Neural progenitor cell (in vitro differentiated cells): ENCODE measurements at regions not wholly inside any gene's neighbourhood (a gene's known extent, or its start where the extent isn't known, plus 50 kb on each side); places are given as distances from the start of the nearest gene placed in this dataset.

Source experiments
- EZH2 ChIP-seq: fragments of 200-600 bp; sonication (generic); IDR thresholded peaks from 2 replicates; pipeline ENCODE4 v1.6.1; 2017; ENCODE audit warnings: antibody characterized with exemption, mild to moderate bottlenecking, moderate library complexity
- EZH2phosphoT487 ChIP-seq: fragments of 200-600 bp; sonication (generic); IDR thresholded peaks from 2 replicates; pipeline ENCODE4 v1.6.1; 2017; ENCODE audit warnings: antibody characterized with exemption
- TF ChIP-seq, protein P1 (sequence below): fragments of 200-600 bp; sonication (generic); IDR thresholded peaks from 2 replicates; pipeline ENCODE4 v1.5.1; 2017; ENCODE audit warnings: antibody characterized with exemption, mild to moderate bottlenecking

DNA sequence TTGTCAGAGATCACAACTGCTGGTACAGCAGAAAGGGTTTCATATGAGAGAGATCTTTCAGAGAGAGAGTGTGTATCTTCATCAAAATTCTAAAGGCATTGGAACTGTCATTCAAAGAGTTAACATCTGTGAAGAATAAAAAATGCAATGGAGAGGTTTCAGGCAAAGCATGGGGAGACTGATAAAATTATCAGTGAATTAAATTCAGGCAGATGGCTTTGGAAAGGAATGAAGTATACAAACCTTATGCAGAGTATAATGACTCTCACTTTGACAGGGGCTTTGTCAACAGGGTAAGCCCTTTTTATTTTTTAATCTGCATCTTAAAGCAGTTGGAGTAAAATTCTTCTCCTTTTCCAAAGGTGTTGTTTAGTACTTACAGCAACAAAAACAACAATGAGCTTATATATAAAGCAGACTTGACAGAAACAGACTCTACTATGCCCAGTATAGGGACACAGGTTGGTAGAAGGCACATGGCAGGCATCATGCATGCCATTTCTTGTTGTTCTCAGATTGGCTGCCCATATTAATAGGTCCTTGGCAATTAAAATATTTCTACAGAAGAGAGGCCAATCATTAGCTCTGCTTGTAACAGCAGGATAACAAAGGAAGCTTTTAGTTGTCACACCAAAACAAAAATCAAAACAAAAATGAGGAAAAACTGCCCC is 54.9 kb upstream of the NXPH1 start:
- TF ChIP-seq, protein P1, sequence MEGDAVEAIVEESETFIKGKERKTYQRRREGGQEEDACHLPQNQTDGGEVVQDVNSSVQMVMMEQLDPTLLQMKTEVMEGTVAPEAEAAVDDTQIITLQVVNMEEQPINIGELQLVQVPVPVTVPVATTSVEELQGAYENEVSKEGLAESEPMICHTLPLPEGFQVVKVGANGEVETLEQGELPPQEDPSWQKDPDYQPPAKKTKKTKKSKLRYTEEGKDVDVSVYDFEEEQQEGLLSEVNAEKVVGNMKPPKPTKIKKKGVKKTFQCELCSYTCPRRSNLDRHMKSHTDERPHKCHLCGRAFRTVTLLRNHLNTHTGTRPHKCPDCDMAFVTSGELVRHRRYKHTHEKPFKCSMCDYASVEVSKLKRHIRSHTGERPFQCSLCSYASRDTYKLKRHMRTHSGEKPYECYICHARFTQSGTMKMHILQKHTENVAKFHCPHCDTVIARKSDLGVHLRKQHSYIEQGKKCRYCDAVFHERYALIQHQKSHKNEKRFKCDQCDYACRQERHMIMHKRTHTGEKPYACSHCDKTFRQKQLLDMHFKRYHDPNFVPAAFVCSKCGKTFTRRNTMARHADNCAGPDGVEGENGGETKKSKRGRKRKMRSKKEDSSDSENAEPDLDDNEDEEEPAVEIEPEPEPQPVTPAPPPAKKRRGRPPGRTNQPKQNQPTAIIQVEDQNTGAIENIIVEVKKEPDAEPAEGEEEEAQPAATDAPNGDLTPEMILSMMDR: no peak
- TF ChIP-seq EZH2 (no peak), EZH2phosphoT487 (no peak)
